ENCODE measurements at regions not wholly inside any gene's neighbourhood (a gene's known extent, or its start where the extent isn't known, plus 50 kb on each side); places are given as distances from the start of the nearest gene placed in this dataset.

- no peak for DNase-seq (ENCODE audit: low read depth, low spot score)
- TF ChIP-seq CTCF (IDR thresholded peaks at IDR 0.05; ENCODE audit: insufficient read depth, low read length, missing control alignments) = no peak
- POLR2A ChIA-PET = interaction anchor here (0.6 kb wide), 1 partner anchor 502 kb away, joined by 3 read pairs; no protein-coding TSS in a partner anchor
- CTCF ChIA-PET = no interaction called here
- H3K4me3 ChIP-seq (ENCODE audit: low read depth, low read length) = no peak overlapping the region
These were observed 131.2 kb downstream of the ASB1 start for GRCh38 chr2:238557936-238558335.

GRCh38 chr2:238558456-238559099 lies 131.9 kb downstream of the ASB1 start:
- ChIA-PET CTCF (interaction anchor here (1.0 kb wide), 1 partner anchor 226 kb away, joined by 3 read pairs; no protein-coding TSS in a partner anchor), POLR2A (interaction anchor here (0.6 kb wide), 1 partner anchor 503 kb away, joined by 3 read pairs; no protein-coding TSS in a partner anchor)
- DNase-seq (ENCODE audit: low read depth, low spot score) = no peak
- H3K4me3 ChIP-seq (ENCODE audit: low read depth, low read length) = no peak overlapping the region
- TF ChIP-seq CTCF (IDR thresholded peaks at IDR 0.05; ENCODE audit: insufficient read depth, low read length, missing control alignments) = no peak

GRCh38 chr2:238560234-238560633 lies 133.5 kb downstream of the ASB1 start:
- POLR2A ChIA-PET = no interaction called here
- DNase-seq (ENCODE audit: low read depth, low spot score) = no peak
- no peak overlapping the region for H3K4me3 ChIP-seq (ENCODE audit: low read depth, low read length)
- no peak for TF ChIP-seq CTCF (IDR thresholded peaks at IDR 0.05; ENCODE audit: insufficient read depth, low read length, missing control alignments)
- CTCF ChIA-PET = interaction anchor here (2.0 kb wide), 1 partner anchor 189 kb away, joined by 5 read pairs; no protein-coding TSS in a partner anchor

GRCh38 chr2:238561230-238561629 lies 134.5 kb downstream of the ASB1 start:
- no peak for DNase-seq (ENCODE audit: low read depth, low spot score)
- POLR2A ChIA-PET = no interaction called here
- no peak for TF ChIP-seq CTCF (IDR thresholded peaks at IDR 0.05; ENCODE audit: insufficient read depth, low read length, missing control alignments)
- CTCF ChIA-PET = interaction anchor here (0.6 to 2.0 kb wide), 2 partner anchors 190 to 205 kb away, joined by 3 to 5 read pairs; no protein-coding TSS in a partner anchor
- H3K4me3 ChIP-seq (ENCODE audit: low read depth, low read length) = no peak overlapping the region

- ChIA-PET CTCF (no interaction called here), POLR2A (no interaction called here)
- DNase-seq (ENCODE audit: low read depth, low spot score) = no peak
- no peak for TF ChIP-seq CTCF (IDR thresholded peaks at IDR 0.05; ENCODE audit: insufficient read depth, low read length, missing control alignments)
- H3K4me3 ChIP-seq (ENCODE audit: low read depth, low read length) = no peak overlapping the region
These were observed 135.7 kb downstream of the ASB1 start for GRCh38 chr2:238562446-238562845.

GRCh38 chr2:238563551-238563950 lies 136.8 kb downstream of the ASB1 start:
- CTCF ChIA-PET = interaction anchor here (0.9 kb wide), 1 partner anchor 11 kb away, joined by 3 read pairs; no protein-coding TSS in a partner anchor
- no peak for DNase-seq (ENCODE audit: low read depth, low spot score)
- POLR2A ChIA-PET = no interaction called here
- H3K4me3 ChIP-seq (ENCODE audit: low read depth, low read length) = no peak overlapping the region
- TF ChIP-seq CTCF (IDR thresholded peaks at IDR 0.05; ENCODE audit: insufficient read depth, low read length, missing control alignments) = no peak
